HG03045 (cell line): ENCODE measurements at regions not wholly inside any gene's neighbourhood (a gene's known extent, or its start where the extent isn't known, plus 50 kb on each side); places are given as distances from the start of the nearest gene placed in this dataset.

Source experiments
- ATAC-seq: cut with Tn5 transposase; IDR thresholded peaks from one replicate; pipeline ENCODE4 v1.9.1; 2021; ENCODE audit warnings: mild to moderate bottlenecking, moderate library complexity; ENCODE audit not compliant: unreplicated experiment

DNA sequence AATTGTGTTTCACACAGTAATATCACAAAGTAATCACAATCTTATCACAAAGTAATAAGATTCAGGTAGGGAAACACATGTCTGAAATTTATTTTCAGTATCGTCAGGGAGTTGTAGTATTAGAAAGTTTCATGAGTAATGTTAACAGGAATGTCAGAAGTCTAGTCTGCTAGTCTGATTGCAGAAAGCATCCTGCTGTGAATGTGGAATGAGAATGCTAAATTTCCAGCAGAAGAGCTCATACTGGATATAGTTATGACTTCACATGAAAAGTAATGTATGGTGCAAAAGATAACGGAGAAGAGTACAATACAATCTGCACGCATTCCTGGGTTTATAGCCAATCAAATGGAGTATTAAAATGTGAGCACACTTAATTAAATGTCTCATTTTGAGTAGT, 494.7 kb upstream of the SETBP1 start:
- ATAC-seq = no peak

- ATAC-seq = no peak
Measured at GRCh38 chr18:44187090-44187489, 493.6 kb upstream of the SETBP1 start.

DNA sequence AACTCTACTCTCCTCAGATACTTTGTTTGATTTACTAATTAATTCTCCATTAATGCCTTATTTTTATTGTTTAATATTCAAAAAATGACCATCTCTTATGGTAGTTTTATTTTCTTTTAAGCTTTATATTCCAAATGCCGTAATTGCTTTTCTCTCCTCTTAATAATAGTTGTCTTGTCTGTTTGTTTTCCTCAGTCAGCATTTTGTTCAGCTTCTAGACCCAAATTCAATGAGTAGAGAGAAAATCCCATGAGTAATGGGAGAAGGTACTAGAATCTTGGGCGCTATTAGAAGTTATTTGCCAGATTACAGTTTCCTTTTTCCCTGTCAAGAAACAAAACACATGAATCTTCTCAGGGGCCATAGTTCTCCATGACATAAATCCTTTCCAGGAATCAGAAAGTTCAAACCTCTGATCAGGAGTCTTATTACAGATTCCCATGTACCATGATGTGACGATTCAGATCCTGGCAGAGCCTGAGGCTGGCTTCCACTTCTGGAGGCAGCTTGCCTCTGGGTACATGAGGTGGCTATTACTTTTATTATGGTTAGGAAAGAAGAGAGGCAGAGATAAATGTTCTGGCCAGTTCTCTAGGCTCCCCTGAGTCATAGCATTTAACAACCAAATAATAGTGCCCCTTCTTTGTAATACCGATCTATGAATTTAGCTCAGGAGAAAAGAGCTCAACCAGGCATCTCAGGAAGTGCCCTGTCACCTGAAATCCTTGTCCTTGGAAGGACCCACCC, 485.1 kb upstream of the SETBP1 start:
- ATAC-seq = no peak

DNA sequence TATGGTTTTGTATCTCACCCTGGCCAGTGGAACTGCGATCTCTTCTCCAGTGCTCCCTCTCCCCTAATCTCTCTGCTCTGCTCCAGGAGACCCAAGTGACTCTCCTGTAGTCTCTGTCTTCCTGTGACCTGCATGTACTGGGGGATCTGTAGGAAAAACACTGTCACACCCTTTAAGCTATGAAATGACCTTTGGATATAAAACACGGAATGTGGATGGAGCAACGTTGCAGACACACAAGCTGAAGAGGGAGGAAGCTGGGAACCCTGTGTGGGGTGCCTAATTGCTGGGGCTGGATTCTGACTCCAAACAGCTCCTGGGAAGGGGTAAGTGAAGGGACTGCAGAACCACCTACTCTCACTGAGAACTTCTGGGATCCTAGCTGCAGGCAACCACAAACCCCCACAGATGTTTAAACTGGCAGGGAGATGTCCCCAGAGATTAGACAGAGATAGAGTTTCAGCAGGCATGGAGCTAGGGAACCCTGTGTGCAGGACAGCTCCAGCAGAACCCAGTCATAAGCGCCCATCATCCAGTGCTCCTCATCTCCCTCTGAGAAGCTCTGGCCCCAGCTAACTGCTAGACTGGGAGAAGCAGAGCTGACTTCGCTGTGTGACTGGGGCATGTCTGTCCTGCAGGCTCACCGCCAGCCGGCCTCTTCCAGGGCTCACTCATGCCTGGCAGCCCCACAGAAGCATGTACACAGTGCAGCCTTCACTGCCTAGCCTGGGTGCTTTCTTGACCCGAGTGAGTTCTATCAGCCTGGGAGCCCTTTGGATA, 482.7 kb upstream of the SETBP1 start:
- ATAC-seq = no peak

GRCh38 chr18:44198612-44199284, 481.9 kb upstream of the SETBP1 start:
- no peak for ATAC-seq

- no peak for ATAC-seq
Measured at GRCh38 chr18:44213293-44213692, 467.4 kb upstream of the SETBP1 start.

- no peak for ATAC-seq
Measured at GRCh38 chr18:44214396-44214795, 466.3 kb upstream of the SETBP1 start.

DNA sequence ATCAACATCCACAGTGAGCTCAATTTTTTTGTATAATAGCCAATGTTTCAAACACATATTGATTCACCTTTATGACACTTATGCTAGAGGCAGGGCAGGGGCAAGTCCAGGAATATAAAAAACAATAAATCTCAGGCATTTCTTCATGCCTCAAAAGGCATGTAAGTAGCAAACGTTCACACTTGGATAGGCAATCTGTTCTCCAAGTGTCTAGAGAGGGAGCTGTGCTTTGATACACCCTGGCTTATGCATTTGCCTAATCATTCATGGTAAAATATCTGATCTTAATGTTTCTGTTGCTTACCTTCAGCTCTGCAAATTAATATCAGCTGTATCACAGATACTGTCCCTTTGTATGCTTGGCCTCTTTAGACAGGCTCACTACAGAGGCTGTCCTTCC, 464.5 kb upstream of the SETBP1 start:
- ATAC-seq = no peak

DNA sequence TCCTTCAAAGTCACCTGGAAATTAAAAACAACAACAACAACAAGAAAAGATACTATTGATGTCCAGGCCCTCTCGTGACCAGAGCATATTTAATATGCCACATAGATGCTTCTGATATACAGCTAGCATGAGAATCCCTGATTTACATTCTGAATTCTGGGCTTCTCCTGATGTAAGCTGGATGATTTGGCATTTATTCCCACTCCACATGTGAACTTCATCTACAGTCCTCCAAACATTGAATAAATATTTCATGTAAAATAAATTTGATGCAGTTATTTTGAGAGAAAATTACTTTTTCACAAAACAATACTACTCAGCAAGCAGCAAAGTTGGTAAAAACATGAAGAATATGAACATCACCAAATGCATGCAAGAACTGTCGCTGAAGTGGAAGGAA, 453.2 kb upstream of the SETBP1 start:
- ATAC-seq = no peak

DNA sequence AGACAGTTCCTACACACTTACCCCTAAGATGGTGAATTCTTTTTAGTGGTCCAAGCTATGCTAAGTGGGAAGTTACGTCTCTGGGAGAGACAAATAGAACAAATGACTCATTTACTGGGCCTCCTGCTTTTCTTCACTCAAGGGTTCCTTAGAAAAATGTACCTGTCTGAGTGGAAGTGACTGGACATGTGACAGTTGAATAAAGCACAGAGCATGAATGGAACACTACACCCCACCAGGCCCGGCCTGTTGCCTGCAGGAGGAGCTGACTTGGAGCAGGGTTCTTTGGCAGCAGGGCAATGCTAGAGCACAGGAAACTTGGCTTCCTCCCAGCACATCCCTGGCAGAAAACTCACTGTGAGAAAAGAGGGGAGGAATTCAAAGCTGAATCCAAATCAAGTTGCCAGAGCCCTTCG, 451.0 kb upstream of the SETBP1 start:
- ATAC-seq = no peak

GRCh38 chr18:44231936-44232335, 448.8 kb upstream of the SETBP1 start:
- no peak for ATAC-seq

GRCh38 chr18:44232500-44232899, 448.2 kb upstream of the SETBP1 start:
- ATAC-seq = no peak

DNA sequence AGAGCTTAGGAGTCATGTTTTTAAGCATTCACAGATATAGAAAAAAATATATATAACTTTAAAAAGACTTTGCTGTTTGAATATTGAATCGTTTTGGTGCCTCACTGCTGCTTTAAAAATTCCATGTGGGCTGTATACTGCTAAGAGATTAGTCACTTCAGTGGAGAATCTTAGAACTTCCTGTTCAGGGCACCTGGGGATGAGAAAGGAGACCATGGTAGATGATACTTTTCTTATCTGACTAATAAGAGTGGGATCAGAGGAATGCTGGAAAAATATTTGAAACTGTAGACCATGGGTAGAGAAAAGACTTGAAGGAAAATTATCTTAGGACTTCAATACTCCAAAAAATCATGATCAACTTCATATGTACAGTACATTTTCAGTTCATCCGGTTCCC, 442.2 kb upstream of the SETBP1 start:
- ATAC-seq = no peak

- no peak for ATAC-seq
Measured at GRCh38 chr18:44238911-44239310, 441.8 kb upstream of the SETBP1 start.

DNA sequence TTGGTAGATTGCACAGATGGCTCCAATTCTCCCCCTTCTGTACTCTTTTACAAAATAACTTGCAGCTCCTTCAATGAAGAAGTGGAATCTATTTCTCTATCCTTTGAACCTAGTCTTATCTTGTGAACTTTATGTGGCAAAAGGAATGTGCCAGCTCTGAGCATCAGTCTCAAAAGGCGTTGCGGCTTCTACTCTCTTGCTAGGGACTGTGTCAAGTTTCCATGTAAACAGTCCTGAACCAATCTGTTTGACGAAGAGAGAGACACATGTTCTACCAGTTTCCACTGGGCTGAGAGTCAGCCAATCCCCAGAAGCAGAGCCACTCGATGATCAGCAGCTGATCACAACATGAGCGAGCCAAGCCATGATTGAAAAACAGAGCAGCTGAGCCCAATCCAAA, 439.7 kb upstream of the SETBP1 start:
- ATAC-seq = no peak

GRCh38 chr18:44245019-44245418, 435.7 kb upstream of the SETBP1 start:
- ATAC-seq = no peak

DNA sequence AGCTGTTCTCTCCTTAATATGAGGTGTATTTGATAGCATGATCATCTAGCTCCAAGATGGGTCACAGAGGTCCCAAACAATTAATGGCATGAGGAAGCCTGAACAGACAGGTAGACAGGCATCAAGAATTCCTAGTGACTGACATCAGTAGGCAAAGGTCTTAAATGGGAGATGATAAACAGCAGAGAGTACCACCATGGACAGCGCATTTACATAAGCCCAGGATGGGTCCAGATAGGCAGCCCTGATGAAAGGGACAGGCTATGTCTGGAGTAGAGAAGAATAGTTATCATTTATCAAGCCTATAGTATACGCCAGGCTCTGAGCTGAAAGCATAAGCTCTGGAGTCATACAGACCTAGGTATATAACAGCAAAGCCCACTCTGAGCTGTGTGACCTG, 434.7 kb upstream of the SETBP1 start:
- no peak for ATAC-seq

DNA sequence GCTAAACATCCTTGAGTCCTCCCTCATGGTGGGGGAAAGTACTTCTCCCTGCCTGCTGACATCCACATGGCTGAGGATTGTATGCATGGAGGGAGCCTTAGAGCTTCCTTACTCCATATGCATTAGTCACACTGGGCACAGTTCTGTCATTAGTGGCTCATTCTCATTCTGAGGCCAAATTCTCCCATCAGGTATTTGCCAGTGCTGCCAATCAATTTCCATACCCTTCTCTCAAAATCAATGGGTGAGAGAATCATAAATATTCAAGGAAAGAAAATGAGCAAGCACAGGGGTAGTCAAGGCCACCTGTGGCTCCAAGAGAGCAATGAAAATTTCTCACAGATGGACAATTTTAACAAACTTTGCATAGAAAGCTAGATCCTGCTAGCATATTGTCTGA, 422.6 kb upstream of the SETBP1 start:
- ATAC-seq = no peak

- ATAC-seq = no peak
Measured at GRCh38 chr18:44258576-44258975, 422.1 kb upstream of the SETBP1 start.

- no peak for ATAC-seq
Measured at GRCh38 chr18:44259610-44260009, 421.1 kb upstream of the SETBP1 start.

GRCh38 chr18:44265437-44265836, 415.3 kb upstream of the SETBP1 start:
- ATAC-seq = no peak

DNA sequence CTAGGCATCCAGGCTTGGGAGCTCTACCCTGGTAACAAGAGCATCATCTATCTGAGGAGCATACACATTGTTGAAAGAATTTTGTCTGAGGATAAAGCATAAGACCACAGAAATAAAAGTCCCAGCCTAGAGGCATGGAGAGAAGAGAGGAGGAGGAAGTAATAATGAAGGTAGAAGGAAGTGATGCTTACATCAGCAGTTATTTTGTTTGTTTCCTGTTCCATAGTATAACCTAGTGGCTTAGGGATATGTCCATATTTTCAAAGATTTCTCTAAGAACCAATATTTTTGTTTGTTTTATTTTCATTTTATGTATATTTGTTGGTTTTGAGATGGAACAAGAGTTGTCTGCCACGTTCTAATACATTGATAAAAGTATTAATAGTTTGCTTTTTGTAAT, 407.4 kb upstream of the SETBP1 start:
- ATAC-seq = no peak
